AG09309 (cell line): ENCODE measurements at regions not wholly inside any gene's neighbourhood (a gene's known extent, or its start where the extent isn't known, plus 50 kb on each side); places are given as distances from the start of the nearest gene placed in this dataset.

Experiments used
- DNase-seq: peaks from one replicate; pipeline ENCODE4 v3.0.0-alpha.2; 2010; ENCODE audit warnings: low read depth
- H3K4me3 ChIP-seq: 2 replicates; pipeline ENCODE4 v1.5.1; 2011; ENCODE audit warnings: mild to moderate bottlenecking, low read depth, low read length, moderate library complexity; ENCODE audit not compliant: control insufficient read depth
- TF ChIP-seq, protein P1 (sequence below): IDR thresholded peaks from 2 replicates; pipeline ENCODE4 v1.5.1; 2011; ENCODE audit warnings: mild to moderate bottlenecking, low read depth, low read length, inconsistent platforms; ENCODE audit not compliant: insufficient read depth, control insufficient read depth; ENCODE audit errors: missing control alignments

DNA sequence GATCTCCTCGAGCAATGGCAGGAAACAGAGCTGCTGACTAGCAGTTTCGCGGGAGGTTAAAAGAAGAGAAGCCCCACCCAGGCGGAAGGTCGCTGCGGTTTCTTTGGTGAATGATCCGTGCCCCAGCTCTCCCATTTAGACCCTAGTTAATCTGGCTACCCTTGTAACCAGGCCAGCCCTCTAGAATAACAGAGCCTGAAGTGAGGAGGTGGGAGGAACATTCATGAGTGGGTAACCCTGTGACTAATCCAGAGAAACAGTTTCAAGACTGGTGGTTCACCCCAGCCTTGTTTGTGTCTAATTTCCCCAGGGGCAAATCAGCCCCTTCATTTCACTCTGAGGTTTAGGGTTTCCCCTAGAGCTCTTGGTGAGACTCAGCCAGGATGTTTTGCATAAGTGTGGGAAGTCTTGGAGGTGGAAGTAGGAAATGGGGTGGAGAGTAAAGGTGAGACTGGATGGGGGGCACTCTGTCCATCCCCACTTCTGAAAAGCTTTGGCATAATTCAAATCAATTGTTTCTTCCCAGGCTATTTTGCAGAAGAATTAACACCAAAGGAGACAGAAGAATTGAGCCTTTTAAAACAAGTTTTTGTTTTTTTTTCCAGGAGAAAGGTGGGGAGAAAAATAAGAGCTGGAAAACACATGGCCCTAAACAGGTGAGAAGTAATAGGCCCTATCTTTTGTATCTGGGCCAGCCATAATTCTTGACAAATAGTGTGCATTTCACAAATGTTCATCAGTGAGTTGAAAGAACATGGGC, 303.1 kb downstream of the RPLP1 start:
- H3K4me3 ChIP-seq: no peak overlapping the region
- DNase-seq: no peak
- TF ChIP-seq, protein P1, sequence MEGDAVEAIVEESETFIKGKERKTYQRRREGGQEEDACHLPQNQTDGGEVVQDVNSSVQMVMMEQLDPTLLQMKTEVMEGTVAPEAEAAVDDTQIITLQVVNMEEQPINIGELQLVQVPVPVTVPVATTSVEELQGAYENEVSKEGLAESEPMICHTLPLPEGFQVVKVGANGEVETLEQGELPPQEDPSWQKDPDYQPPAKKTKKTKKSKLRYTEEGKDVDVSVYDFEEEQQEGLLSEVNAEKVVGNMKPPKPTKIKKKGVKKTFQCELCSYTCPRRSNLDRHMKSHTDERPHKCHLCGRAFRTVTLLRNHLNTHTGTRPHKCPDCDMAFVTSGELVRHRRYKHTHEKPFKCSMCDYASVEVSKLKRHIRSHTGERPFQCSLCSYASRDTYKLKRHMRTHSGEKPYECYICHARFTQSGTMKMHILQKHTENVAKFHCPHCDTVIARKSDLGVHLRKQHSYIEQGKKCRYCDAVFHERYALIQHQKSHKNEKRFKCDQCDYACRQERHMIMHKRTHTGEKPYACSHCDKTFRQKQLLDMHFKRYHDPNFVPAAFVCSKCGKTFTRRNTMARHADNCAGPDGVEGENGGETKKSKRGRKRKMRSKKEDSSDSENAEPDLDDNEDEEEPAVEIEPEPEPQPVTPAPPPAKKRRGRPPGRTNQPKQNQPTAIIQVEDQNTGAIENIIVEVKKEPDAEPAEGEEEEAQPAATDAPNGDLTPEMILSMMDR: no peak

DNA sequence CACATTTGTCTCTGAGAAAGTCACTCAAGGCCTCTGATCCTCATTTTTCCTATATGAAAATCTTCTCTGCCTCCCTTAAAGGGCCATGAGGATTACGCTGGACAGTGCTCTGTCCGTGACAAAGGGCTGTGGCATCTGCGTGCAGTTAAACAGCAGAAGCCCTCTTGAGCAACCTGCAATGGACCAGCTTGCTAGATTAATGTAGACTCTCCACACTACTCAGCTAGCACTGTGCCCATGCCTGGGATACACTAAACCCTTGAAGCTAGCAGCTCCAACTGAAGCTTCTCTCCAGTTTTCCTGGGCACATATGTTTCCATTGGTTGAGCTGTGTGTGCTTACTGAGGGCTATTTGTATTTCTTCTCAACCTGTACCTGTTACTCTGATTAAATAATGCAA, 303.8 kb downstream of the RPLP1 start:
- TF ChIP-seq, protein P1: no peak
- H3K4me3 ChIP-seq: no peak overlapping the region
- no peak for DNase-seq

DNA sequence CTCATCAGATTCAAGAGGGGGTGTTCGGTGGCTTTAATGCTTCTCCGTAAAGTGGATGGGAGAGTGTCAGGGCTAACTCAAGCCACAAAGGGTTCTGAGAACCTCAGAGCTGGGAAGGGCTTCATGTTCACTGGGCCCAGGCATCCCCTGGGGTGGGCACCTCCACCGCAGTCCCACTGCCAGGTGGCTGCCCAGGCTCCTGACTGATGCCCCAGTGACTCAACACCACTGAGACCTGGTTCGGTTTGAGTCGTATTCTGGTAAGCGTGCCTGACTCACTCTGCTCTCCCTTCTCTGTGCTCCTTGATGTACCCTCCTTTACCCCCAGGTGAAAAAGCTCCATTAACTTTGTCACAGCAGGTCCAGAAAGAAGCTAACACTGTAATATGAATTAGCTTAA, 304.6 kb downstream of the RPLP1 start:
- no peak overlapping the region for H3K4me3 ChIP-seq

DNA sequence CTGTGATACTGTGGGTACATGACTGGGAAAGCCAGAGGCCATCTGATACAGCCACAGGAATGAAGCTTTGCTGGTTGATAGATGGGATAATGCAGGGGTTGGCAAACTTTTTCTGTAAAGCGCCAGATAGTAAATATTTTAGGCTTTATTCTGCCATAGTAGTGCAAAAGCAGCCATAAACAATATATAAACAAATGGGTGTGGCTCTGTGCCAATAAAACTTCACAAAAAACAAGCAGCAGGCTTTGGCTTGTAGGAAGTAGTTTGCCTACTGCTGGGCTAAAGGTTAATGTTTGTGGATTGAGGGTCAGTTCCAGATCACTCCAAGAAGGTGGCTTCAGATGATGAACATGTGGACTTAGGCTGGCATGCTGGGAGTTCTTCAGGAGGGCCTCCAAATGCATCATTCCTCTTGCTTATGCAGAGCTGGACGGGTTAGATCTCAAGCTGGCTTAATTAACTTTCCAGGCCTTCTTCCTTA, 305.7 kb downstream of the RPLP1 start:
- H3K4me3 ChIP-seq: no peak overlapping the region
- TF ChIP-seq, protein P1: no peak
- no peak for DNase-seq

More for the DNA sequence above, 304.6 kb downstream of the RPLP1 start:
- DNase-seq: no peak
- TF ChIP-seq, protein P1: no peak

DNA sequence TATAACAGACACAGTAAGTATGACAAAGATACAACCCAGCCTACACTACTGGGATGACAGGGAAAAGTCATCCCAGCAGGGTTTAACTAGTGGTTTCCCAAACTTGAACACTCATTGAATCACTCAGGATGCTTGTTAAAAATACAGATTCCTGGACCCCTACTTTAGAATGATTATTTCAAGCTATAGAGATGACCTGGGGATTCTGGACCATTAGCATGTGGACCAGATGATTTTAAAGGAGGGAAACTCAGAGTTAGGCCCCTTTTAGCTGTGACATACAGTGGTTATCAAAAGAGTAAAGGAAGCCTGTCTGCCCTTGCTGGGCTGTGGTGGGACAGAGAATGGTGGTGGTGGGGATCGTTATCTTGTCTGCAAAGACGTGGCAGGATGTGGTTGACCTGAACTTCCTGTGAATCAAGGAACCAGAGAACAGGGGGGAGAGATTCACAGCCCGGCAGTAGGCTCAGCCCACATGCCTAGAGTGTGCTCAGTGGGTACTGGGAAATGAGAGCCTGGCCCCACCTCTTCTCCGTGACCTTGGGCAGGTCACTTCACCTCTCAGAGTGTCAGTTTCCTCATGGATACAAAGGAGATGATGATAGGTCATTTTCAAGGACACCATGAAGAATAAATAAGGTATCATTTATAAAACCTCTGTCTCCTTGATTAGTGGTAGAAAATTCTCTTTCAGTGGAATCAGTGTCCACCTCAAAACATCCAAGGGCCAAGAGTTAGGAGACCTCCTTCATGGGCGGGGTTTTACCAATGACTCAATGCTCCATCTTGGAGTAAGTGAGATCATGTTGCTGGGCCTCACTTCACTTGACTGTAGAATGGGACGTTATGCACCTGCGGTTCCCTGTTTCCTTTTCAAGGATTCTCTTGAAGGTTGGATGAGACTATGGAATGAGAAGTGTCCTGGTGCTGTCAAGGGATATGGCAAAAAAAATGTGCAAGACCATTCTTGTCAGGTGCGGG, 306.5 kb downstream of the RPLP1 start:
- H3K4me3 ChIP-seq: no peak overlapping the region
- TF ChIP-seq, protein P1: no peak
- DNase-seq: no peak

DNA sequence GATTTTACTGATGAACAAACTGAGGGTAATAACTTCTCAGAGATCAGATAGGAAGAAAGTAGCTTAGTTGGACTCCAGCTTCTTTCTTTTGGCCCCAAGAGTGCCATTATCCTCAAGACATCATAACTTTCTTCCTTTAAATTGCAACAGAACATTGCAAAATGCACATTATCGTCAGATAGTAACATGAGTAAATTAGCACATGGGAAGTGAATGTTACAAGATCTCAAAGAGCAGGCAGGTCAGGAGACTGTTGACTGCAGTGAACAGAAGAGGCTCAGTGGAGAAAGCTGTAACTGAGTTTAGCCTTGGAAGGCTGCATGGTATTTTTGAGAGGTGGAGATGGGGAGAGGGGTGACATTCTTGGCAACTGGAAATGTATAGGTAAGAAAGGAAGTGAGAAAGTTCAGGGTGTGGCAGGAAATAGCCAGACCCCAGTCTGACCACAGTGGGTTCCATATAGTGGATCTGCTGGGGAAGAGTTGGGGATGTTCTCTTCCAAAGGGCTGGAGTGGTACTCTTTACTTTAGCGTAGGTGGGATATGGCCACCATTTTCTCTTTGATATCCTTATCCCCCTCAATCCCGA, 307.7 kb downstream of the RPLP1 start:
- peak; percentile 50 for DNase-seq
- H3K4me3 ChIP-seq: no peak overlapping the region
- TF ChIP-seq, protein P1: no peak
